Right lobe of liver (tissue), 4 donors: ENCODE measurements at regions not wholly inside any gene's neighbourhood (a gene's known extent, or its start where the extent isn't known, plus 50 kb on each side); places are given as distances from the start of the nearest gene placed in this dataset.

ENCODE experiments used
- CTCF ChIP-seq, 4 donors: fragments of 200-600 bp in 3 of 4; fragments of 450-650 bp in 1 of 4; IDR thresholded peaks; one replicate each; pipeline versions ENCODE4 v1.5.1 to v1.8.0; 2016 to 2022; ENCODE audit warnings: antibody characterized with exemption in 4 of 4, mild to moderate bottlenecking in 2 of 4
- POLR2A ChIP-seq: fragments of 450-650 bp; IDR thresholded peaks from one replicate; pipeline ENCODE4 v1.6.1; 2017; ENCODE audit warnings: antibody characterized with exemption, mild to moderate bottlenecking
- donor health status: DM: no; HTN: no; CAD: no.
- donor health status: DM: no; HTN: no; CAD: no.
- donor health status: DM: no; HTN: yes; CAD: no.

- no peak for TF ChIP-seq CTCF (IDR thresholded peaks at IDR 0.05)
- TF ChIP-seq POLR2A = no peak
These were observed 134.9 kb upstream of the LEF1 start for GRCh38 chr4:108303488-108304177.
